ENCODE measurements at regions not wholly inside any gene's neighbourhood (a gene's known extent, or its start where the extent isn't known, plus 50 kb on each side); places are given as distances from the start of the nearest gene placed in this dataset.

GRCh38 chr16:51399908-51400670 is 249.0 kb upstream of the SALL1 start:
- TF ChIP-seq GLIS3 (CRISPR knock-in tag; IDR thresholded peaks at IDR 0.05) (no peak), ARNTL (CRISPR knock-in tag; IDR thresholded peaks at IDR 0.05; ENCODE audit: borderline replicate concordance, low read depth) (no peak), BACH2 (CRISPR knock-in tag; IDR thresholded peaks at IDR 0.05; ENCODE audit: borderline replicate concordance) (no peak), CSRNP3 (CRISPR knock-in tag; IDR thresholded peaks at IDR 0.05) (no peak), SNAI2 (CRISPR knock-in tag; IDR thresholded peaks at IDR 0.05) (no peak), ZFP30 (CRISPR knock-in tag; IDR thresholded peaks at IDR 0.05) (no peak), TCF4 (CRISPR knock-in tag; IDR thresholded peaks at IDR 0.05; ENCODE audit: borderline replicate concordance) (no peak), CREB5 (CRISPR knock-in tag; IDR thresholded peaks at IDR 0.05; ENCODE audit: low read depth) (no peak), CSDC2 (CRISPR knock-in tag; IDR thresholded peaks at IDR 0.05) (no peak)
